Mucosa of rectum (tissue), 2 donors: ENCODE measurements at regions not wholly inside any gene's neighbourhood (a gene's known extent, or its start where the extent isn't known, plus 50 kb on each side); places are given as distances from the start of the nearest gene placed in this dataset.
A peak's percentile ranks its signal among the peaks of the same experiment; 100 is the strongest.
"Not testable (repeated sequence)": the region's sequence is repeated elsewhere in the genome, so short reads cannot be mapped to it uniquely, and the experiment has no call there.

Experiments used
- H3K27ac ChIP-seq, 2 donors: one replicate each; pipeline ENCODE4 v1.7.0; 2013; ENCODE audit warnings: inconsistent platforms in 2 of 2, low read depth in 2 of 2, low read length in 2 of 2
- H3K27me3 ChIP-seq, 2 donors: one replicate each; pipeline ENCODE4 v1.7.0; 2013; ENCODE audit warnings: low read length in 2 of 2; ENCODE audit not compliant: control insufficient read depth in 2 of 2, insufficient read depth in 2 of 2
- H3K36me3 ChIP-seq, 2 donors: one replicate each; pipeline ENCODE4 v1.7.0; 2013; ENCODE audit warnings: low read length in 2 of 2; ENCODE audit not compliant: control insufficient read depth in 2 of 2, insufficient read depth in 2 of 2
- H3K4me1 ChIP-seq, 2 donors: one replicate each; pipeline ENCODE4 v1.7.0; 2013; ENCODE audit warnings: low read length in 2 of 2, mild to moderate bottlenecking in 1 of 2; ENCODE audit not compliant: control insufficient read depth in 2 of 2, insufficient read depth in 2 of 2
- H3K4me3 ChIP-seq, 2 donors: one replicate each; pipeline ENCODE4 v1.7.0; 2013; ENCODE audit warnings: low read length in 2 of 2
- H3K9ac ChIP-seq, 2 donors: one replicate each; pipeline ENCODE4 v1.7.0; 2013; ENCODE audit warnings: low read length in 2 of 2, low read depth in 1 of 2, mild to moderate bottlenecking in 1 of 2
- H3K9me3 ChIP-seq, 2 donors: one replicate each; pipeline ENCODE4 v1.7.0; 2013; ENCODE audit warnings: low read length in 2 of 2; ENCODE audit not compliant: control insufficient read depth in 2 of 2
- donor health status: healthy.
- donor health status: Normal muscosa, but diverticular disease.

DNA sequence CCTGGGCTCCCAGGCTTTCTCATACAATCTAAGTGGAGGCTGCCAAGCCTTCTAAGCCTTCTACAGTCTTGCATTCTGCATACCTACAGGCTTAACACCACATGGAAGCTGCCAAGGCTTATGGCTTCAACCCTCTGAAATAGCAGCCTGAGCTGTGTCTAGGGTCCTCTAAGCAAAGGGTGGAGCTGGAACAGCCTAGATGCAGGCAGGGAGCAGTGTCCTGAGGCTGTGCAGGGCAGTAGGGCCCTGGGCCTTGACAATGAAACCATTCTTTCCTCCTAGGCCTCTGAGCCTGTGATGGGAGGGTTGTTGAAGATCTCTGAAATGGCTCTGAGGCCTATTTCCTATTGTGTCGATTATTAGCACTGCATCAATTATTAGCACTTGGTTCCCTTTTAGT is 150.9 kb upstream of the GRK3 start:
- Histone ChIP-seq H3K27me3 (no peaks in the 10 kb centered on the region), H3K9ac (no peak overlapping the region), H3K27ac (no peak overlapping the region), H3K9me3 (peaks cover 0 to 2% of the 10 kb centered on the region in 2 donors), H3K36me3 (no peaks in the 10 kb centered on the region), H3K4me1 (no peaks in the 10 kb centered on the region), H3K4me3 (no peak overlapping the region)

- H3K36me3 ChIP-seq, H3K27me3 ChIP-seq, H3K9ac ChIP-seq, H3K9me3 ChIP-seq, H3K4me3 ChIP-seq, H3K27ac ChIP-seq: not testable (repeated sequence)
- peaks cover 7 to 12% of the 10 kb centered on the region in 2 donors for H3K4me1 ChIP-seq
Observed at GRCh38 chr22:25415731-25416130, 148.7 kb upstream of the GRK3 start.

GRCh38 chr22:25417826-25418225 is 146.6 kb upstream of the GRK3 start:
- H3K9me3 ChIP-seq, H3K4me3 ChIP-seq, H3K27ac ChIP-seq, H3K9ac ChIP-seq, H3K27me3 ChIP-seq, H3K36me3 ChIP-seq: not testable (repeated sequence)
- peaks cover 11 to 13% of the 10 kb centered on the region in 2 donors for H3K4me1 ChIP-seq

GRCh38 chr22:25419247-25420113 is 145.0 kb upstream of the GRK3 start:
- Histone ChIP-seq H3K9me3 (no peaks in the 10 kb centered on the region), H3K4me1 (peaks cover 11 to 13% of the 10 kb centered on the region in 2 donors), H3K9ac (peak overlapping the region; percentile 14 to 19), H3K27ac (no peak overlapping the region), H3K27me3 (peaks cover 7 to 9% of the 10 kb centered on the region in 2 donors), H3K36me3 (no peaks in the 10 kb centered on the region), H3K4me3 (peak overlapping the region; percentile 53 to 56)

DNA sequence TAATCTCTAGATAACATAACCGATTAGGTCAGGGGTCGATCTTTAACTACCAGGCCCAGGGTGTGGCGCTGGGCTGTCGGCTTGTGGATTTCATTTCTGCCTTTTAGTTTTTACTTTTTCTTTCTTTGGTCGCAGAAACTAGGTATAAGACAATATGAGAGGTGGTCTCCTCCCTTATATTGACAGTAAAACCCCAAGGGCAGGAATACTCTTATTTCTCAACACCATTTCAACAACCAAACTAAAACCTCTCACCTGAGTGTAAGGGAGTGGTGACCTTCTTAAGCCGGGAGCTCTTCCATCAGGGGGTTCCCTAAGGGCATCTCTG is 144.4 kb upstream of the GRK3 start:
- H3K36me3 ChIP-seq, H3K27me3 ChIP-seq, H3K9me3 ChIP-seq, H3K27ac ChIP-seq: not testable (repeated sequence)
- Histone ChIP-seq H3K9ac (peak overlapping the region in 1 of 2 donors; percentile 19), H3K4me3 (peak overlapping the region; percentile 53 to 56), H3K4me1 (peaks cover 11 to 13% of the 10 kb centered on the region in 2 donors)

GRCh38 chr22:25420471-25420924 is 144.0 kb upstream of the GRK3 start:
- Histone ChIP-seq H3K4me3 (peak overlapping the region in 1 of 2 donors; percentile 53), H3K27me3 (peaks cover 7 to 9% of the 10 kb centered on the region in 2 donors), H3K36me3 (no peaks in the 10 kb centered on the region), H3K9ac (no peak overlapping the region), H3K4me1 (peaks cover 11 to 13% of the 10 kb centered on the region in 2 donors), H3K27ac (no peak overlapping the region), H3K9me3 (no peaks in the 10 kb centered on the region)

DNA sequence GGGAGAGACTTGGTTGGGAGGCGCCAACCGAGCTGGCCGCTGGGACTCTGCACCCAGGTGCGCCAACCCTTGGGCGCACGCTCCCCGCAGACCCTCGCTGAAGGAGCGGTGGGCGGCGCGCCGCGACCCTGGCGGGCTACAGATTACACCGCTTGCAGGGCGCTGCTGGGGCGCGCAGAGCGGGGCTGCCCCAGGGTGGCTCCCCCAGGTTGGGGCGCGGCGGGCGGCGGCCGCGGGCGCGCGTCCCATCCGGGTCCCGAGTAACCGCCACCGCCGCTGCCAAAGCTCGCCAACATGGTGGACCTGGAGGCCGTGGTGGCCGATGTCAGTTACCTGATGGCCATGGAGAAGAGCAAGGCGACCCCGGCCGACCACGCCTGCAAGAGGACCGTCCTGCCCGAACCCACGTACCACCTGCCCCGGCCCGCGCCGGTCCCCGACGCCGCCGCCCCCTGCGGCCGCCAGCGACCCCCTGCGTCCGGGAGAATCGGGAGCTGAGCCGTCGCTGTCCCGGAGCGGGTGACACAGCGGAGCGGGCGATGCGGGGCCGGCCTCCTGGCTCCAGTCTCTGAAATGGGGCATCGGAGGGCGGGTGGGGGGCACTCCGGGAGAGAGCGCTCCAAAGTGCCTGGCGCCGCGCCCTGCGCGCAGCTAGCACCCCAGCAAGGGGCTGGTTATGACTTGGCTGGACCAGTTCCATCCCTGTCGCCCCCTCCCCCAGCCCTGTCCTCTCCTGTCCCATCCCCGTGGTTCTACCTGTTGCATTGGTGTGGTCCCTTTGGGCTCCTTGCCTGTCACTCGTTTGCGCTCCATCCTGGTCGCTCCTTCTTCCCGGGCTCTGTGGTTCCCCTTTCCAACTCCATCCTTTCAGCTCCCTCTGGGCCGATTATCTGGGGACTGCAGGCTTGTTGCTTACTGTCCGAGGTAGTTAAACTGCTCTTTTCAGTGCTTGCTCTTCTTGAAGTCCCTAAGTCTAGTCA is 143.3 kb upstream of the GRK3 start:
- Histone ChIP-seq H3K36me3 (no peaks in the 10 kb centered on the region), H3K4me1 (peaks cover 11 to 13% of the 10 kb centered on the region in 2 donors), H3K9me3 (no peaks in the 10 kb centered on the region), H3K4me3 (peak overlapping the region; percentile 22 to 53), H3K9ac (peak overlapping the region in 1 of 2 donors; percentile 29), H3K27me3 (peaks cover 7 to 9% of the 10 kb centered on the region in 2 donors), H3K27ac (no peak overlapping the region)

DNA sequence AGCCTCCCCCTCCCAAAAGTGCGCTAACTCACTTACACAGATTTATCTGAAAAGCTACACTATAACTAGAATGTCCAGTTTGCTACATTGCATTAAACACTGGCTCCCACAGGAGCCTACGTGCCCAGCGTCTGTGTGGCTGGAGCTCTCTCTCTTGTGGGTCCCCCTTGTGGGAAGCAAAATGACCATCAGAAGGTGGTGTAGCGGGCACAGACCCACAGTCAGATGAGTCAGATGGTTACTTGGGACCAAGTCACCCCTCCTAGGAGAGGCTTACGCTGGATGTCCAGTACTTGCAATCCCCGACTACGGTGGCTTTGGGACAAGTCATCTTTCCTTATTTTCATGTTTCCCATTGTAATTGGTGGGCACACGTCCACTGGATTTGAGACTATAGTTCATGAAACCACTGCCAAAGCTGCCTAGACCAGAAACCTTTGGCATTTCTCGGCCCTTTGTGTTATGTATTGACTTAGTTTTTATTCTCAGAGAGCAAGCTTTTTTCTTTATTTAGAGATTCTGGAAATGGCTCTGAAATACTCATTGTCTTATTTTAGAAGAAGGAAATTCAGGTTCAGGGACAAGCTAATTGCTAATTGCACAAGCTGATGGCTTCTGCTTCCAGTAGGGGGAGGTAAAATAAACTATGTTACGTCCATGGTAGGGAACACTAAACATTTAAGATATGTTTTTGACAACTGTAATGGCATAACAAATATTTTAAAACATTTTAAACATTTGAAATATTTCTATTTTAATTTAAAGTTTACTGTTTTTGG is 137.8 kb upstream of the GRK3 start:
- not testable (repeated sequence) for H3K4me3 ChIP-seq, H3K36me3 ChIP-seq, H3K9me3 ChIP-seq, H3K4me1 ChIP-seq, H3K27me3 ChIP-seq, H3K27ac ChIP-seq, H3K9ac ChIP-seq

- H3K36me3 ChIP-seq, H3K9me3 ChIP-seq, H3K27ac ChIP-seq, H3K4me3 ChIP-seq, H3K9ac ChIP-seq, H3K27me3 ChIP-seq, H3K4me1 ChIP-seq: not testable (repeated sequence)
Observed at GRCh38 chr22:25431637-25432342, 132.7 kb upstream of the GRK3 start.
